HG03457 (cell line): ENCODE measurements at regions not wholly inside any gene's neighbourhood (a gene's known extent, or its start where the extent isn't known, plus 50 kb on each side); places are given as distances from the start of the nearest gene placed in this dataset.

Source experiments
- ATAC-seq: cut with Tn5 transposase; IDR thresholded peaks from one replicate; pipeline ENCODE4 v1.9.1; 2021; ENCODE audit warnings: moderate number of reproducible peaks; ENCODE audit not compliant: unreplicated experiment

- ATAC-seq: no peak
Measured at GRCh38 chr22:48894064-48894671, 933.5 kb downstream of the BRD1 start.

GRCh38 chr22:48893288-48894063, 934.2 kb downstream of the BRD1 start:
- no peak for ATAC-seq

- ATAC-seq: no peak
Measured at GRCh38 chr22:48892578-48893287, 934.9 kb downstream of the BRD1 start.

- ATAC-seq: no peak
Measured at GRCh38 chr22:48891688-48892577, 935.7 kb downstream of the BRD1 start.

GRCh38 chr22:48890693-48891554, 936.7 kb downstream of the BRD1 start:
- no peak for ATAC-seq

- no peak for ATAC-seq
Measured at GRCh38 chr22:48889887-48890692, 937.6 kb downstream of the BRD1 start.

- no peak for ATAC-seq
Measured at GRCh38 chr22:48889209-48889830, 938.4 kb downstream of the BRD1 start.

GRCh38 chr22:48888466-48889208, 939.0 kb downstream of the BRD1 start:
- no peak for ATAC-seq

GRCh38 chr22:48887394-48888332, 940.0 kb downstream of the BRD1 start:
- ATAC-seq: no peak

GRCh38 chr22:48886604-48887393, 940.9 kb downstream of the BRD1 start:
- no peak for ATAC-seq

GRCh38 chr22:48885919-48886305, 941.8 kb downstream of the BRD1 start:
- no peak for ATAC-seq

GRCh38 chr22:48885271-48885918, 942.3 kb downstream of the BRD1 start:
- ATAC-seq: no peak

GRCh38 chr22:48884786-48885185, 942.9 kb downstream of the BRD1 start:
- ATAC-seq: no peak

GRCh38 chr22:48884324-48884723, 943.3 kb downstream of the BRD1 start:
- no peak for ATAC-seq

GRCh38 chr22:48883211-48883960, 944.3 kb downstream of the BRD1 start:
- no peak for ATAC-seq
